ENCODE measurements at regions not wholly inside any gene's neighbourhood (a gene's known extent, or its start where the extent isn't known, plus 50 kb on each side); places are given as distances from the start of the nearest gene placed in this dataset.

DNA sequence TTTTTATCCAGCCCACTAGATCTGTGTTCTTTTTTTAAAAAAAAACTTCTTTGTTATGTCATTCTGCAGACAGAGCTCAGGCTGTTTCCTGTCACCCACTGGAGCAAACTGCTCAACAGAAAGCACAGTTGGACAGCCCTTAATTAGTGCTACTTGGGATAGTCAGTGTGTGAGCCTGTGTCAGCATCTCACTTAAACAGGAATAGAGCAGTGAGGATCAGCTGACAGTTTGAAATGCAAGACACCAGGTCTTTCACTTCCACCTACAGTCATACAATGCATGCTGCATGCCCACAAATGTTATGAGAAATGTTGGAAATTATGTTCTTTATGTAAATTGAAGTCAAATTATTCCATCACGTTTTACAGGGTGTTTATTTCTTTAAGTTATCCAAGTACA is 174.9 kb downstream of the NR4A2 start:
- H3K27ac ChIP-seq: no peak overlapping the region
- intact Hi-C loops (cut with DNase I; ENCODE audit: low total_unique reads): no loop called here

DNA sequence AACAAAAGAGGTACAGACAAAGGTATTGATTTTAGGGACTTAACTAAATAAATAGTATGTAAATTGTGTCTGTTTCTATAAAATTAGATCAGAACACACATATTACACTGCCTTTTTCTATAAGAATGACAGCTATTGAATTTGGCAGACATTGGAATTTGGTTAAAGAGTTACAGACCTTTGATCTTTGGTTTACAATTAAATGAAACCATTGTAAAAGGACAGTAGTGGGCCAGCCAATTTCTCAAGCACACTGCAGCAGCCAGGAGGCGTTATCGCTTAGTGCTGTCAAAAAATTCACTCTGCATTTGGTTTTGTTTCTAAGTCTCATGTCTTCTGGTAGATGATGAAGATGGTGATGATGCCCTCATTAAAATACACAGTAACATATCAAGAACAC is 175.9 kb downstream of the NR4A2 start:
- Histone ChIP-seq H3K4me1 (no peaks in the 10 kb centered on the region), H3K27ac (no peak overlapping the region), H3K27me3 (no peaks in the 10 kb centered on the region), H3K9me3 (no peaks in the 10 kb centered on the region), H3K36me3 (no peaks in the 10 kb centered on the region), H3K4me3 (no peak overlapping the region)
- in situ Hi-C loops (cut with MboI; ENCODE audit: low sequenced_read_pairs in 4 of 4): no loop called here
- intact Hi-C loops (cut with DNase I; ENCODE audit: low total_unique reads): no loop called here
- ATAC-seq: no peak
- no peak for DNase-seq
- TF ChIP-seq POLR2A (IDR thresholded peaks at IDR 0.05): no peak
- TF ChIP-seq, protein P1, sequence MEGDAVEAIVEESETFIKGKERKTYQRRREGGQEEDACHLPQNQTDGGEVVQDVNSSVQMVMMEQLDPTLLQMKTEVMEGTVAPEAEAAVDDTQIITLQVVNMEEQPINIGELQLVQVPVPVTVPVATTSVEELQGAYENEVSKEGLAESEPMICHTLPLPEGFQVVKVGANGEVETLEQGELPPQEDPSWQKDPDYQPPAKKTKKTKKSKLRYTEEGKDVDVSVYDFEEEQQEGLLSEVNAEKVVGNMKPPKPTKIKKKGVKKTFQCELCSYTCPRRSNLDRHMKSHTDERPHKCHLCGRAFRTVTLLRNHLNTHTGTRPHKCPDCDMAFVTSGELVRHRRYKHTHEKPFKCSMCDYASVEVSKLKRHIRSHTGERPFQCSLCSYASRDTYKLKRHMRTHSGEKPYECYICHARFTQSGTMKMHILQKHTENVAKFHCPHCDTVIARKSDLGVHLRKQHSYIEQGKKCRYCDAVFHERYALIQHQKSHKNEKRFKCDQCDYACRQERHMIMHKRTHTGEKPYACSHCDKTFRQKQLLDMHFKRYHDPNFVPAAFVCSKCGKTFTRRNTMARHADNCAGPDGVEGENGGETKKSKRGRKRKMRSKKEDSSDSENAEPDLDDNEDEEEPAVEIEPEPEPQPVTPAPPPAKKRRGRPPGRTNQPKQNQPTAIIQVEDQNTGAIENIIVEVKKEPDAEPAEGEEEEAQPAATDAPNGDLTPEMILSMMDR (IDR thresholded peaks at IDR 0.05 in 4 of 5, conservative IDR thresholded peaks at IDR 0.05 in 1 of 5): peak in 1 of 5 experiments; percentile 18

More for the DNA sequence above, 174.9 kb downstream of the NR4A2 start:
- in situ Hi-C loops (cut with MboI; ENCODE audit: low sequenced_read_pairs in 4 of 4): no loop called here
- Histone ChIP-seq H3K9me3 (no peaks in the 10 kb centered on the region), H3K36me3 (no peaks in the 10 kb centered on the region), H3K4me1 (no peaks in the 10 kb centered on the region), H3K27me3 (no peaks in the 10 kb centered on the region), H3K4me3 (no peak overlapping the region)
- DNase-seq (no peak), ATAC-seq (no peak)
- TF ChIP-seq, protein P1 (IDR thresholded peaks at IDR 0.05 in 4 of 5, conservative IDR thresholded peaks at IDR 0.05 in 1 of 5): no peak
- no peak for TF ChIP-seq POLR2A (IDR thresholded peaks at IDR 0.05)

DNA sequence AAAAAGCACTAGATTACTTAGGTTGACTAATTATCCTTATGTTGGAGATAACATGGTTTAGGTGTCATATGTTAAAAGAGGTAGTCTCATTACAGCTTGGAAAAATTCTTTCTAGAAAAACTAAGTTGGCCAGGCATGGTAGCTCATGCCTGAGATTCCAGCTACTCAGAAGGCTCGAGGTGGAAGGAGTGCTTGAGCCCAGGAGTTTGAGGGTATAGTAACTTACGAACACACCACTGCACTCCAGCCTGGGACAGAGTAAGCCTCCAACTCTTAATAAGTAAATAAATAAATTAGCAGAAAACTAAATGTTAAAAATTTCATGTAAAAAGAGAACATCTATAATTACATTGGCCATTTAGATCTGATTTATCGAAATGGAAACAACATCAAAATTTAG is 177.2 kb downstream of the NR4A2 start:
- no peaks in the 10 kb centered on the region for H3K27me3 ChIP-seq
- H3K9me3 ChIP-seq: no peaks in the 10 kb centered on the region
- in situ Hi-C loops (cut with MboI; ENCODE audit: low sequenced_read_pairs in 4 of 4) (no loop called here), intact Hi-C loops (cut with DNase I; ENCODE audit: low total_unique reads) (no loop called here)
- DNase-seq: no peak
- no peak overlapping the region for H3K4me3 ChIP-seq
- TF ChIP-seq POLR2A (IDR thresholded peaks at IDR 0.05): no peak
- TF ChIP-seq, protein P1 (IDR thresholded peaks at IDR 0.05 in 4 of 5, conservative IDR thresholded peaks at IDR 0.05 in 1 of 5): no peak
- no peaks in the 10 kb centered on the region for H3K36me3 ChIP-seq
- no peak overlapping the region for H3K27ac ChIP-seq
- no peaks in the 10 kb centered on the region for H3K4me1 ChIP-seq
- no peak for ATAC-seq

DNA sequence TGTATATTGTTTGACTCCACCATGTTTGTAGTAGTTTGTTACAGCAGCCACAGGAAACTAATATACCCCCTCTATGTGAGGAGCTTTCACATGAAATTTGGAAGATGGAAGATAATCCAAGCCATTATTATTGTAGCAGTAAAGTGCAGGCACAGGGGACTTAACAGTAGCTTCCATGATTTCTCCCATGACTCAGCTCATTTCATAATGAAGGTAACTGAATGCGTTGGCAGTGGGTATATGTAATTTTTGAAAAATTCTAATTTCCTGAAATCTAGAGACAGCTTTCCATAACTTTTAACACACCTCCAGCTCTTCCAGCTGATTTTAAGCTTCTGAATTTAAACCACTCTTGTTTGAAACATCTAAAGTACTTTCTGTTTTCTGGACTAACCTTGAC is 181.2 kb downstream of the NR4A2 start:
- ATAC-seq (no peak), DNase-seq (no peak)
- no peak for TF ChIP-seq POLR2A (IDR thresholded peaks at IDR 0.05)
- TF ChIP-seq, protein P1 (IDR thresholded peaks at IDR 0.05 in 4 of 5, conservative IDR thresholded peaks at IDR 0.05 in 1 of 5): no peak
- Histone ChIP-seq H3K27ac (no peak overlapping the region), H3K36me3 (no peaks in the 10 kb centered on the region), H3K9me3 (no peaks in the 10 kb centered on the region), H3K27me3 (no peaks in the 10 kb centered on the region), H3K4me1 (no peaks in the 10 kb centered on the region), H3K4me3 (no peak overlapping the region)
- intact Hi-C loops (cut with DNase I; ENCODE audit: low total_unique reads): no loop called here
- in situ Hi-C loops (cut with MboI; ENCODE audit: low sequenced_read_pairs in 4 of 4): no loop called here

DNA sequence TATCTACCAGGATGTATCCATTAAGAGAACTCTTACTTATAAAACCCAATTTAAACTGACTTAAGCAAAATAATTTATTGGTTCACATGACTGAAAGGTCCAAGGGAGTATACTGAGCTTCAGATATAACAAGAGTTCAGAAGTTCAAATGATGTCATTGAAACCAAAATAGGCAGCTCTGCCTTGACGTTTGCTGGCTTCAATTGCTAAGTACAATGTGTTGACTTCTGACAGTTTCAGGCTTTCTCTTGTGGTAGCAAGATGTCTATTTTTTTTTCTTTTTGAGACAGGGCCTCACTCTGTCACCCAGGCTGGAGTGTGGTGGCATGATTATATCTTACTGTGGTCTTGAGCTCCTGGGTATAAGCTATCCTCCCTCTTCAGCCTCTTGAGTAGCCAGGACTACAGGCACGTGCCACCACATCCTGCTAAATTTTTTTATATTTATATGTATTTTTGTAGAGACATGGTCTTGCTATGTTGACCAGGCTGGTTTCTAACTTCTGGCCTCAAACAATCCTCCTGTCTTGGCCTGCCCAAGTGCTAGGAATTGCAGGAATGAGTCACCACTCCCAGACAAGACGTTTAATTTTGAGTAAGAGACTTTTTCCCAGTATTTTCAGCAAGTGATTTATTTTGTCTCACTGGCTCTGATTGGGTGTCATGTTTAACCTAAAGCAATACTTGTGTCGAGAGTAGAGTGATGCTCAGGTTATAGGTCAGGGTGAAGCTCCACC is 184.8 kb downstream of the NR4A2 start:
- in situ Hi-C loops (cut with MboI; ENCODE audit: low sequenced_read_pairs in 4 of 4): no loop called here
- no peak for ATAC-seq

More for the DNA sequence above, 184.8 kb downstream of the NR4A2 start:
- intact Hi-C loops (cut with DNase I; ENCODE audit: low total_unique reads): no loop called here
- Histone ChIP-seq H3K27me3 (no peaks in the 10 kb centered on the region), H3K4me1 (no peaks in the 10 kb centered on the region), H3K9me3 (no peaks in the 10 kb centered on the region), H3K36me3 (no peaks in the 10 kb centered on the region), H3K27ac (no peak overlapping the region), H3K4me3 (no peak overlapping the region)
- TF ChIP-seq, protein P1 (IDR thresholded peaks at IDR 0.05 in 4 of 5, conservative IDR thresholded peaks at IDR 0.05 in 1 of 5): no peak
- DNase-seq: no peak
